Stimulated activated CD4-positive, alpha-beta T cell treated with anti-CD3 and anti-CD28 coated beads, Interleukin-15, amount 100 ng/mL, for 1 hour (primary cell): ENCODE measurements at regions not wholly inside any gene's neighbourhood (a gene's known extent, or its start where the extent isn't known, plus 50 kb on each side); places are given as distances from the start of the nearest gene placed in this dataset.
A peak's percentile ranks its signal among the peaks of the same experiment; 100 is the strongest.
"Not testable (repeated sequence)": the region's sequence is repeated elsewhere in the genome, so short reads cannot be mapped to it uniquely, and the experiment has no call there.

ENCODE experiments used
- DNase-seq, 2 donors: peaks; one replicate each; pipeline ENCODE4 v3.0.0-alpha.2; 2020; ENCODE audit warnings: low read depth in 1 of 2, low spot score in 1 of 2

GRCh38 chr6:6748001-6748400, 159.5 kb downstream of the LY86 start:
- DNase-seq, result no peak

GRCh38 chr6:6749702-6750491, 161.4 kb downstream of the LY86 start:
- DNase-seq, result peak in 1 of 2 donors; percentile 19

DNA sequence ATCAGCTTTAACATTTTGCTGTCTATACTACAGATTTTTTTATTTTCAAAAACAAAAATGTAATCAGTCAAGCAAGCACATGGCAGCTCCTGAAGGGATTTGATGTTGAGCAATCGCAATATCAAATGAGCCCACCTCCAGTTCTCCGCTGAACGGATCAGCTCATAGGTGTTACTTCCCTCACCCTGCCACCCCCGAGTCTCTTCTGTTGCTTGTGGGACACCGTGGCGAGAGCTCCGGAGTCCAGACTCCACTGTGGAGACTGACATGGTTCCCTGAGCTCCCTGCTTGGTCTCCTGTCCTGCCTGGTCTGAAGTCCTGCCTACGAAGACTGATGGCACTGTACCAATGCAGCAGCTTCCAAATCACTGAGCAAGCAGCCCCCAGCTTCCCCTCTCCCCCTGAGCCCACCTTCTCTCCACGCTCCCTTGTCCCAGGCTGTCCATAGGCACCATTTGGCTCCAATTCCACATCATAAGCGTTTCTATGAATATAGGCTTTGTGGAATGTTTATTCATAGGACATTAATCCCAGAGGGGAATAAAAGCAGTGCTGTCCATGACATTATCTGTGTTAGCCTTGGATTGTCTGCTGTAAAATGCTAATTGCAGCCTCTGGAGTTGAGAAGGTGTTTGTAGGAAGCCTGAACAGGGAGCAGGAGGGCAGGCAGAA, 162.2 kb downstream of the LY86 start:
- DNase-seq, result no peak

DNA sequence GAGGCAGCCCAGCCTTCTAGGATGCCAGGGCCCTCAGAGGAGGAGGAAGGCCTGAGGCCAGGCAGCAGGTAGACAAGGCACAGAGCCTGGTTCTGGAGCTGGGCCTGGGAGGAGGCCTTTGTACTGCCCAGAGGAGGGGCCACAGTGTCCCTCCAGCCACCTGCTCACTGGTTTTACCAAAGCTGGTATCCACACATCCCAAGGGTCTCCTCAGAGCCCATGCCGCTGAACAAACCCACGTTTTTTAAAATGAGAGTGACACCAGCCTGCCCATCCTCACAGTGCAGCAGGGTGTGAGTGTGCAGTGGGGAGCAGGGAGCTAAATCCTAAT, 162.7 kb downstream of the LY86 start:
- no peak for DNase-seq

GRCh38 chr6:6751619-6752023, 163.1 kb downstream of the LY86 start:
- no peak for DNase-seq

DNA sequence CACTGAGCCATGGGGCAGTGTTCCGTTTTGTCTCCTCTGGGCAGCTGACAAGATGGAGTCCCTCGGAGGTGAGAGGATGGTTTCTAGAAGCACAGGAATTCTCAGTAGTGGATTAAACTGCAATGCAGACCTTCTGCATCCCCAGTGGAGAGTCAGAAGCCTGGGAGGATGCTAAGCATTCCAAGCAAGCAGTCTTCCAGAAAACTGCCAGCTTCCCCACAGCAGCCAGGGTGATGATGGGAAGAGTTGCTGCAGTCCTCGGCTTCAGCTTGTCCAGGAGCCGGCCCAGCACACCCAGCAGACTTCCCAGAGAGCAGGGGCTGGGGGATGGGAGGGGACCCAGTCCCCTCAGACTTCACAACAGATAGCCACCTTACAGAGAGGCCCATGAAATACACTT, 163.6 kb downstream of the LY86 start:
- no peak for DNase-seq

DNA sequence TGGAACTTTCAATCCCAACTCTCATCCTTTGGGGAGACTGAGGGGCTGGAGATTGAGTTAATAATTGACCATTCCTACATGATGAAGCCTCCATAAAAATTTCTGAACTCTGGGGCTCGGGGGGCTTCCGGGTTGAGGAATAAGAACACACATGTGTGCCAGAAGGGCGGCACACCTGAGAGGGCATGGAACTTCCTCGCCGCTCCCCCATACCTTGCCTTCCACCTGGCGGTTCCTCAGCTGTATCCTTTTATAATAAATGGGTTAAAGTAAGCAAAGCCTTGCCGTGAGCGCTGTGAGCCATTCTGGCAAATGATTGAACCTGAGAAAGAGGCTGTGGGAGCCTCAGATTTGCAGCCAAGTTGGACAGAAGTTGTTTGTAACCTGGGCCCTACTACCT, 164.8 kb downstream of the LY86 start:
- no peak for DNase-seq

DNA sequence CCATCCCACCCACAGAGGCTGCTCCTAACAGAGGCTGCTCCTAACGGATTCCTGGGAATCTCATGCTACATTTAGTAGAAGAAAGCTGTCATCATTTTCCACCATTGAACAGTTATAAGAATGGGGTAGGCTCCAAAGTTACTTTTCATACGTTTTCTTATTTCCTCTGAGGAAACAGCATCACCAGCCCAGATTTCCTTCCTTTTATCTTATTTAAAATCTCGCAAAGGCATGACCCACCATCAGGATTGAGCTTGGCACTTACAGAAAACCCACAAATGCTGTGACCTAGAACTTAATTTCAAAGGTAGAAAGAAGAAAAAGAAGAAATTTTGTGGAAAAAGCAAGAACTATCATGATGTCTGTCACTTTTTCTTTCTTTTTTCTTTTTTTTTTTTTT, 168.0 kb downstream of the LY86 start:
- no peak for DNase-seq

DNA sequence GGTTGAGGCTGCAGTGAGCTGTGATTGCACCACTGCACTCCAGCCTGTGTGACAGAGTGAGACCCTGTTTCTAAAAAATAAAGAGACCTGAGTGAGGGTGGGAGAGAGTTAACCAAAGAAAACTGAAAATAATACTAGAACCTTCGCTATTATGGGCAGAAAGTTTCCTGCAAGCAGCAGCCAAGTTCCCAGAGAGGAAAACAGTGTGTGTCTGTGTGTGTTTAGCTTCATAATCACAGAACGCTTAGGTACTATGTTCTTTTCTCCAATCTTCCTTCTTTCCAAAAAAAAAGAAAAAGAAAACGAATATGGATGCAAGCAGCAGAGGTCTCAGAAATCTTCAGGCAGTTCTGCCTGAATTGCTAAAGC, 170.0 kb downstream of the LY86 start:
- no peak for DNase-seq

DNA sequence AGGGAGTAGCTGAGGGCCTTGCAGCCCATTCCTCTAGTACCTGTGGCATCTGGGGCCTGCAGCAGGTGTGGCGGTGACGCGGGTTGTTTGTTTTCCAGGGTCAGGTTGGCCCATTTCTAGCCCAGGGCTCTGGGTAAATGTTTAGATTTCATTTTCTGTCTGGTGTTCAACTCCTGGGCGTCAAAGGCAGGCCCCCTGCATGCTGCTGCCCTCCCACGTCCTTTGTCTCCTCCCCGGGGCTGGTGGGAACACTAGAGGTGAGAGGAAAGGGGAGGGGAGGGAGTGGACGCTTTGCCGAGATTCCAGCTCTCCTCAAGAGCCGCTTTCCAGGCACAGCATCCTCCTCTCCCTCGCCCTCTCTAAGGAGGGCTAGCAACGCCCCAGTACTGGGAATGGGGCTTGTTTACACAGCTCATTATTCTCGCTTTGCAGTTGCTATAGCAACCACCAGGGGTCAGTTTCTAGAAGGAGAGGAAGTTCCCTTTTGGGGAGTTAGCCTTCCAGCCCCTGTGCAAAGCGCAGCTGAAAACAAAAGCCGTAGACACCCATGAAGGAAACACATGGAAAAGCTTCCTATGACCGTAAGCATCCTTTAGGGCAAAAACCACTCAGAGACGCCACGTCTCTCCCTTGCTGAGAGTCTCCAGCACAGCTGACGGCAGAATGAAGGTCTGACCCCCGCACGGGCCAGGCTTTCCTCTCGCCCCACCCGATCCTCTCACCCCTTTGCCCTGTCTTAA, 170.6 kb downstream of the LY86 start:
- DNase-seq, result no peak

- DNase-seq, result no peak
Measured at GRCh38 chr6:6760002-6760401, 171.5 kb downstream of the LY86 start.

DNA sequence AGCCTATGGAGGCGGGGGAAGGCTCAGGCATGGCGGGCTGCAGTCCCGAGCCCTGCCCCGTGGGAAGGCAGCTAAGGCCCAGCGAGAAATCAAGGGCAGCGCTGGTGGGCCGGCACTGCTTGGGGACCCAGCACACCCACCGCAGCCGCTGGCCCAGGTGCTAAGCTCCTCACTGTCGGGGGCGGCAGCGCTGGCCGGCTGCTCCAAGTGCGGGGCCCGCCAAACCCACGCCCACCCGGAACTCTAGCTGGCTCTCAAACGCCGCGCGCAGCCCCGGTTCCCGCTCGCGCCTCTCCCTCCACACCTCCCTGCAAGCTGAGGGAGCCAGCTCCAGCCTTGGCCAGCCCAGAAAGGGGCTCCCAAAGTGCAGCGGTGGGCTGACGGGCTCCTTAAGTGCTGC, 174.0 kb downstream of the LY86 start:
- not testable (repeated sequence) for DNase-seq

GRCh38 chr6:6764764-6765434, 176.4 kb downstream of the LY86 start:
- DNase-seq, result no peak

- no peak for DNase-seq
Measured at GRCh38 chr6:6766230-6766905, 177.8 kb downstream of the LY86 start.

- DNase-seq, result no peak
Measured at GRCh38 chr6:6769466-6769865, 180.9 kb downstream of the LY86 start.

GRCh38 chr6:6771224-6771945, 182.9 kb downstream of the LY86 start:
- DNase-seq, result no peak

- DNase-seq, result no peak
Measured at GRCh38 chr6:6771964-6772363, 183.4 kb downstream of the LY86 start.

GRCh38 chr6:6772751-6773150, 184.2 kb downstream of the LY86 start:
- DNase-seq, result no peak

DNA sequence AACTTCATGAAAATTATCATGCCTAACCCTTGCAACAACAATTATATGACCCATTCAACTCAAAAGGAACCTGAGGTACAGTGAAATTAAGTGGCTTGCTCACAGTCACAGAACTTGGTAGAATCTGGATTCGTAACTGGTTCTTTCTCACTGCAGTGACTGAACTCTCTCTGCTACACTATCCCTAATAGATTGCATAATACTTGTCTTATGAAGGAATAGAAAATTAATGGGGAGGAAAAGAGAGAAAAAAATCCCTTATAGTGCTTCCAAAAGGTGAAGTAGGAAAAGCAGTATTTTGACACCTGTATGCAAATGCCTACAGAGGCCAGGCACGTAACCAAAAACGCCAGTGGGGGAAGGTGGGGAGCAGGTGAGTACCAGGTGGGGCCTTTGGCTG, 186.6 kb downstream of the LY86 start:
- DNase-seq, result no peak

GRCh38 chr6:6780231-6780630, 191.7 kb downstream of the LY86 start:
- DNase-seq, result no peak
